ENCODE measurements at regions not wholly inside any gene's neighbourhood (a gene's known extent, or its start where the extent isn't known, plus 50 kb on each side); places are given as distances from the start of the nearest gene placed in this dataset.

DNA sequence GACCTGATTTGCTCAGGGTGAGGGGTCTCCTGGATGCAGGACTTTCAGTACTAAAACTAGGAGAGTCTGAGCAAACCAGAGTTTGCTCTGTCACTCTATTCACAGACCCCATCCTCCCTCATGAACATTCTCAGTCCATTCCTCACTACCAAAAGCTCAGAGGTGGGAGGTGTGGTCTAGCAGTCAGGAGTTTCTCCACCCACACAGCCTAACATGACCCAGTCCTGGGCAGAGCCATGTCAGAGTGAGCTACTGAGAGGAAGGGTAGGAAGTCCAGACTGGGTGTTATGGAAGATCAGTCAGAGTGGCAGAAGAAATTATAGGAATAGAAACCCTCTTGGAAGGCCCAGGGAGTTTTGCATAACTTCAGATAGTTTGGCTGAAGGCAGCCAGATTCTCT, 113.3 kb upstream of the GRAMD2B start:
- DNase-seq (ENCODE audit: low spot score) = no peak
- peak; percentile 32 for ATAC-seq (ENCODE audit: low FRiP score)
- TF ChIP-seq, protein P1, sequence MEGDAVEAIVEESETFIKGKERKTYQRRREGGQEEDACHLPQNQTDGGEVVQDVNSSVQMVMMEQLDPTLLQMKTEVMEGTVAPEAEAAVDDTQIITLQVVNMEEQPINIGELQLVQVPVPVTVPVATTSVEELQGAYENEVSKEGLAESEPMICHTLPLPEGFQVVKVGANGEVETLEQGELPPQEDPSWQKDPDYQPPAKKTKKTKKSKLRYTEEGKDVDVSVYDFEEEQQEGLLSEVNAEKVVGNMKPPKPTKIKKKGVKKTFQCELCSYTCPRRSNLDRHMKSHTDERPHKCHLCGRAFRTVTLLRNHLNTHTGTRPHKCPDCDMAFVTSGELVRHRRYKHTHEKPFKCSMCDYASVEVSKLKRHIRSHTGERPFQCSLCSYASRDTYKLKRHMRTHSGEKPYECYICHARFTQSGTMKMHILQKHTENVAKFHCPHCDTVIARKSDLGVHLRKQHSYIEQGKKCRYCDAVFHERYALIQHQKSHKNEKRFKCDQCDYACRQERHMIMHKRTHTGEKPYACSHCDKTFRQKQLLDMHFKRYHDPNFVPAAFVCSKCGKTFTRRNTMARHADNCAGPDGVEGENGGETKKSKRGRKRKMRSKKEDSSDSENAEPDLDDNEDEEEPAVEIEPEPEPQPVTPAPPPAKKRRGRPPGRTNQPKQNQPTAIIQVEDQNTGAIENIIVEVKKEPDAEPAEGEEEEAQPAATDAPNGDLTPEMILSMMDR (IDR thresholded peaks at IDR 0.05) = no peak

GRCh38 chr5:126311766-126312165, 111.4 kb upstream of the GRAMD2B start:
- ATAC-seq (ENCODE audit: low FRiP score) (no peak), DNase-seq (ENCODE audit: low spot score) (no peak)
- TF ChIP-seq, protein P1 (IDR thresholded peaks at IDR 0.05) = no peak

GRCh38 chr5:126315341-126315740, 107.9 kb upstream of the GRAMD2B start:
- TF ChIP-seq, protein P1 (IDR thresholded peaks at IDR 0.05) = no peak

GRCh38 chr5:126332326-126332725, 90.9 kb upstream of the GRAMD2B start:
- TF ChIP-seq, protein P1 (IDR thresholded peaks at IDR 0.05) = no peak
- ATAC-seq (ENCODE audit: low FRiP score) = no peak
- no peak for DNase-seq (ENCODE audit: low spot score)

More at GRCh38 chr5:126315341-126315740, 107.9 kb upstream of the GRAMD2B start:
- ATAC-seq (ENCODE audit: low FRiP score) = no peak
- DNase-seq (ENCODE audit: low spot score) = no peak

DNA sequence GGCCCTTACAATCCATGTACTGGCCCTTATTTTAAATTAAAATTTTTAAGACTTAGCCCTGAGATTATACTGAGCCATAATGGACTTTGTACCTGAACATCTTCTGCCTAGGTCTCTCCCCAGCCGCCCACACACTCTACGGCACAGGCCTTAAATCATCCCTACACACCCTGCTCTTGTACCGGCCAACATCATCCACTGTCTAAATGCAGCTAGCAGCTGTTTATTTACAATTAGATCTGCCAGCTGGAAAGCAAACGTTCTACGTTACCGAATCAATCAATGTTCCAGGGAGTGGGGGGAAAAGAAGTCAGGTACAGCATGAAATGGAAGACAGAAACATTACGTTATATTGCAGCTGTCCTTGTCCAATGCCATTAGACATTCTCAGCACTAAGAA, 88.4 kb upstream of the GRAMD2B start:
- DNase-seq (ENCODE audit: low spot score) = no peak
- TF ChIP-seq, protein P1 (IDR thresholded peaks at IDR 0.05) = no peak
- ATAC-seq (ENCODE audit: low FRiP score) = no peak

- ATAC-seq (ENCODE audit: low FRiP score) (no peak), DNase-seq (ENCODE audit: low spot score) (no peak)
- TF ChIP-seq, protein P1 (IDR thresholded peaks at IDR 0.05) = no peak
Measured at GRCh38 chr5:126335886-126336285, 87.3 kb upstream of the GRAMD2B start.

GRCh38 chr5:126338635-126339034, 84.6 kb upstream of the GRAMD2B start:
- DNase-seq (ENCODE audit: low spot score) = no peak
- ATAC-seq (ENCODE audit: low FRiP score) = no peak
- TF ChIP-seq, protein P1 (IDR thresholded peaks at IDR 0.05) = no peak

Measured in omental fat pad (tissue), 3 donors.